IMR-90 (cell line): ENCODE measurements at regions not wholly inside any gene's neighbourhood (a gene's known extent, or its start where the extent isn't known, plus 50 kb on each side); places are given as distances from the start of the nearest gene placed in this dataset.

Experiments
- ATAC-seq: fragments of 200-7000 bp; cut with Tn5 transposase; 2 replicates; pipeline ENCODE4 v1.9.1; 2020; ENCODE audit warnings: low read depth, mild to moderate bottlenecking, moderate library complexity
- BruUV-seq: library from RNA; stranded (reverse); fragments of 400-500 nt; replicated peaks from 2 replicates; lab custom pipeline; 2021; lab: Mats Ljungman, UMichigan
- CTCF ChIA-PET: fragments of 300-600 bp; formaldehyde crosslinking; extraction: SDS; loops from one replicate; lab custom pipeline; 2021; ENCODE audit warnings: antibody characterized with exemption; lab: Yijun Ruan, JAX
- POLR2A ChIA-PET: fragments of 300-600 bp; sonication (Branson Sonifier 250); formaldehyde crosslinking; loops from one replicate; lab custom pipeline; 2022; ENCODE audit warnings: antibody characterized with exemption; ENCODE audit not compliant: unreplicated experiment; lab: Charles Lee
- DNase-seq: peaks from one replicate; pipeline ENCODE4 v3.0.0; 2013
- H2AFZ ChIP-seq: replicated peaks from 2 replicates; pipeline ENCODE3; 2013; ENCODE audit warnings: low read length, mild to moderate bottlenecking; ENCODE audit not compliant: poor library complexity
- H2AK5ac ChIP-seq: 2 replicates; pipeline ENCODE4 v1.6.1; 2013; ENCODE audit warnings: low read depth, low read length, inconsistent platforms
- H2AK9ac ChIP-seq: replicated peaks from 2 replicates; pipeline ENCODE3; 2013; ENCODE audit warnings: mild to moderate bottlenecking, low read depth, low read length, moderate library complexity; ENCODE audit not compliant: poor library complexity
- H2BK120ac ChIP-seq: 2 replicates; pipeline ENCODE4 v1.6.1; 2013; ENCODE audit warnings: low read depth, low read length, inconsistent platforms
- H2BK15ac ChIP-seq: 3 replicates; pipeline ENCODE4 v1.6.1; 2013; ENCODE audit warnings: low read depth, low read length, inconsistent platforms
- H2BK20ac ChIP-seq: 2 replicates; pipeline ENCODE4 v1.6.1; 2013; ENCODE audit warnings: low read depth, mild to moderate bottlenecking, inconsistent platforms, low read length, moderate library complexity
- H2BK5ac ChIP-seq: 2 replicates; pipeline ENCODE4 v1.6.1; 2013; ENCODE audit warnings: mild to moderate bottlenecking, low read depth, low read length, inconsistent platforms; ENCODE audit not compliant: poor library complexity, severe bottlenecking
- H3K14ac ChIP-seq: replicated peaks from 2 replicates; pipeline ENCODE4 v1.6.1; 2013; ENCODE audit warnings: low read depth, low read length, inconsistent platforms
- H3K18ac ChIP-seq: 2 replicates; pipeline ENCODE4 v1.6.1; 2013; ENCODE audit warnings: low read depth, low read length, control low read depth
- H3K23ac ChIP-seq: 2 replicates; pipeline ENCODE4 v1.6.1; 2013; ENCODE audit warnings: low read depth, low read length, inconsistent platforms
- H3K27ac ChIP-seq: 2 replicates; pipeline ENCODE4 v1.5.1; 2013; ENCODE audit warnings: mild to moderate bottlenecking, control low read depth, low read length; ENCODE audit not compliant: insufficient read depth
- H3K27me3 ChIP-seq: 2 replicates; pipeline ENCODE4 v1.6.1; 2013; ENCODE audit warnings: low read length; ENCODE audit not compliant: control insufficient read depth, insufficient read depth
- H3K36me3 ChIP-seq: 2 replicates; pipeline ENCODE4 v1.6.1; 2013; ENCODE audit warnings: low read length, mixed read lengths; ENCODE audit not compliant: control insufficient read depth, insufficient read depth
- H3K4ac ChIP-seq: 2 replicates; pipeline ENCODE4 v1.6.1; 2013; ENCODE audit warnings: low read depth, low read length, inconsistent platforms
- H3K4me1 ChIP-seq: 2 replicates; pipeline ENCODE4 v1.6.1; 2013; ENCODE audit warnings: low read length, mixed read lengths; ENCODE audit not compliant: control insufficient read depth, insufficient read depth
- H3K4me2 ChIP-seq: 2 replicates; pipeline ENCODE4 v1.6.1; 2013; ENCODE audit warnings: low read depth, mild to moderate bottlenecking, control low read depth, low read length, moderate library complexity
- H3K4me3 ChIP-seq: 2 replicates; pipeline ENCODE4 v1.5.1; 2013; ENCODE audit warnings: low read depth, mild to moderate bottlenecking, control low read depth, low read length, moderate library complexity; ENCODE audit not compliant: insufficient read depth
- H3K56ac ChIP-seq: 2 replicates; pipeline ENCODE4 v1.6.1; 2013; ENCODE audit warnings: low read length, inconsistent platforms; ENCODE audit not compliant: insufficient read depth; ENCODE audit errors: extremely low read depth
- H3K79me1 ChIP-seq, 2 experiments: 2 replicates each; pipeline ENCODE4 v1.6.1; 2013; ENCODE audit warnings: low read length in 2 of 2, inconsistent platforms in 1 of 2, low read depth in 1 of 2
- H3K9ac ChIP-seq: 2 replicates; pipeline ENCODE4 v1.6.1; 2013; ENCODE audit warnings: low read depth, low read length, control low read depth
- H3K9me1 ChIP-seq: 2 replicates; pipeline ENCODE4 v1.6.1; 2013; ENCODE audit warnings: low read length, inconsistent platforms; ENCODE audit not compliant: insufficient read depth
- H3K9me3 ChIP-seq: 2 replicates; pipeline ENCODE4 v1.6.1; 2013; ENCODE audit warnings: low read length; ENCODE audit not compliant: control insufficient read depth, insufficient read depth
- H4K20me1 ChIP-seq: 2 replicates; pipeline ENCODE4 v1.6.1; 2013; ENCODE audit warnings: low read length, inconsistent platforms; ENCODE audit not compliant: insufficient read depth
- H4K5ac ChIP-seq: 2 replicates; pipeline ENCODE4 v1.6.1; 2013; ENCODE audit warnings: mild to moderate bottlenecking, low read depth, low read length, control low read depth
- H4K8ac ChIP-seq, 2 experiments: 2 replicates each; pipeline ENCODE4 v1.6.1; 2013; ENCODE audit warnings: low read depth in 2 of 2, low read length in 2 of 2, control low read depth in 1 of 2, inconsistent platforms in 1 of 2
- H4K91ac ChIP-seq: 2 replicates; pipeline ENCODE4 v1.6.1; 2013; ENCODE audit warnings: low read depth, low read length, inconsistent platforms; ENCODE audit not compliant: insufficient read depth
- BHLHE40 ChIP-seq: fragments of 150-350 bp; IDR thresholded peaks from 2 replicates; pipeline ENCODE4 v1.6.1; 2016; ENCODE audit warnings: mild to moderate bottlenecking, low read depth, low read length
- CEBPB ChIP-seq: IDR thresholded peaks from 2 replicates; pipeline ENCODE4 v1.6.1; 2012; ENCODE audit warnings: low read depth, low read length, improper control_type of control experiment
- CHD1 ChIP-seq: IDR thresholded peaks from 2 replicates; pipeline ENCODE4 v1.6.1; 2012; ENCODE audit warnings: low read depth, low read length, improper control_type of control experiment
- CTCF ChIP-seq: conservative IDR thresholded peaks from 2 replicates; pipeline ENCODE4 v1.5.1; 2012; ENCODE audit warnings: mild to moderate bottlenecking, low read depth, low read length, improper control_type of control experiment
- ELK1 ChIP-seq: fragments of 150-350 bp; IDR thresholded peaks from 2 replicates; pipeline ENCODE4 v1.6.1; 2016; ENCODE audit warnings: low read depth, mild to moderate bottlenecking, low read length, moderate library complexity, borderline replicate concordance
- FOS ChIP-seq: fragments of 150-350 bp; IDR thresholded peaks from 2 replicates; pipeline ENCODE4 v1.6.1; 2016; ENCODE audit warnings: low read depth, low read length
- MAFK ChIP-seq: IDR thresholded peaks from 2 replicates; pipeline ENCODE4 v1.6.1; 2012; ENCODE audit warnings: low read depth, low read length, improper control_type of control experiment
- MAZ ChIP-seq: IDR thresholded peaks from 2 replicates; pipeline ENCODE4 v1.6.1; 2012; ENCODE audit warnings: low read depth, mild to moderate bottlenecking, low read length, improper control_type of control experiment, moderate library complexity, borderline replicate concordance
- MXI1 ChIP-seq: IDR thresholded peaks from 2 replicates; pipeline ENCODE4 v1.6.1; 2012; ENCODE audit warnings: low read depth, mild to moderate bottlenecking, low read length, moderate library complexity, borderline replicate concordance
- NFE2L2 ChIP-seq: fragments of 150-350 bp; IDR thresholded peaks from 2 replicates; pipeline ENCODE4 v1.6.1; 2016; ENCODE audit warnings: low read depth, mild to moderate bottlenecking, low read length
- POLR2A ChIP-seq: IDR thresholded peaks from 2 replicates; pipeline ENCODE4 v1.6.1; 2012; ENCODE audit warnings: mild to moderate bottlenecking, low read depth, low read length
- RAD21 ChIP-seq: IDR thresholded peaks from 2 replicates; pipeline ENCODE4 v1.6.1; 2012; ENCODE audit warnings: low read length, improper control_type of control experiment
- RCOR1 ChIP-seq: IDR thresholded peaks from 2 replicates; pipeline ENCODE4 v1.6.1; 2012; ENCODE audit warnings: mild to moderate bottlenecking, low read length, improper control_type of control experiment; ENCODE audit not compliant: insufficient replicate concordance
- RFX5 ChIP-seq: IDR thresholded peaks from 2 replicates; pipeline ENCODE4 v1.8.0; 2012; ENCODE audit warnings: low read depth, mild to moderate bottlenecking, low read length, moderate library complexity
- SMC3 ChIP-seq: fragments of 150-350 bp; IDR thresholded peaks from 2 replicates; pipeline ENCODE4 v1.6.1; 2016; ENCODE audit warnings: low read depth, mild to moderate bottlenecking, antibody characterized with exemption, low read length, moderate library complexity
- dilution Hi-C: fragments of 300-500 bp; cut with HindIII; formaldehyde crosslinking; loops from one replicate; pipeline ENCODE4 v1.14.3; 2018; ENCODE audit warnings: low sequenced_read_pairs; ENCODE audit not compliant: unreplicated experiment
- in situ Hi-C: fragments of 300-500 bp; cut with MboI; formaldehyde crosslinking; loops from 3 replicates; pipeline ENCODE4 v1.14.3; 2019; ENCODE audit warnings: low sequenced_read_pairs, inconsistent platforms, mixed read lengths
- intact Hi-C: fragments of 100-400 bp; cut with micrococcal nuclease; formaldehyde crosslinking; loops from 2 replicates; pipeline ENCODE4 v1.10.0; 2022
- TF ChIP-seq, protein P1 (sequence below): fragments of 150-350 bp; IDR thresholded peaks from 2 replicates; pipeline ENCODE4 v1.6.1; 2017; ENCODE audit warnings: mild to moderate bottlenecking, antibody characterized with exemption, low read length, low read depth

DNA sequence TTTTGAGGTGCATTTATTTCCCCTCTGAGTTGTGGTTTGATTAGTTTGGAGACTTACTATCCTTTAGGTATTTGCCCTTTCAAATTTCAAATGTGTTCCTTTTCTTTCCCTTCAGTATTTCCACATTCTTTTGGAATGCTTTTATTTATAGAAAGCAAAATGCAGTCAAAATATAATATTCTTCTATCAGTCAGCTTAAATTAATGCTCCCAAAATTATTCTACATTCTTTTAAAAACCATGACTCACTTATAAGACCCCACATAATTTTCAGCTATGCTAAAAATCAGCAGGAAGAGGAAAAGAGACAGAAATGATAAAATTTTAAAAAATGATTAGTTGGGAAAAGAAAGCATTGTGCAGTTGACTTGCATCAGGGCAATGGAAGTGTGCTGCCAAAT lies 180.0 kb upstream of the SMLR1 start:
- no peak overlapping the region for H3K23ac ChIP-seq
- H3K14ac ChIP-seq, result no peak overlapping the region
- TF ChIP-seq CHD1, result no peak
- TF ChIP-seq POLR2A, result no peak
- TF ChIP-seq MAFK, result no peak
- TF ChIP-seq RCOR1, result no peak
- TF ChIP-seq MXI1, result no peak
- TF ChIP-seq RFX5, result no peak
- TF ChIP-seq NFE2L2, result no peak
- TF ChIP-seq RAD21, result no peak
- TF ChIP-seq FOS, result no peak
- TF ChIP-seq MAZ, result no peak
- TF ChIP-seq CTCF, result no peak
- no peak for TF ChIP-seq ELK1
- TF ChIP-seq, protein P1, sequence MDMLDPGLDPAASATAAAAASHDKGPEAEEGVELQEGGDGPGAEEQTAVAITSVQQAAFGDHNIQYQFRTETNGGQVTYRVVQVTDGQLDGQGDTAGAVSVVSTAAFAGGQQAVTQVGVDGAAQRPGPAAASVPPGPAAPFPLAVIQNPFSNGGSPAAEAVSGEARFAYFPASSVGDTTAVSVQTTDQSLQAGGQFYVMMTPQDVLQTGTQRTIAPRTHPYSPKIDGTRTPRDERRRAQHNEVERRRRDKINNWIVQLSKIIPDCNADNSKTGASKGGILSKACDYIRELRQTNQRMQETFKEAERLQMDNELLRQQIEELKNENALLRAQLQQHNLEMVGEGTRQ, result no peak
- TF ChIP-seq SMC3, result no peak
- TF ChIP-seq BHLHE40, result no peak
- TF ChIP-seq CEBPB, result no peak
- no peaks in the 10 kb centered on the region for H3K9me1 ChIP-seq
- peaks cover 8% of the 10 kb centered on the region; the same call in 1 of the 2 replicates for H3K9me3 ChIP-seq
- POLR2A ChIA-PET, result no interaction called here
- H3K27me3 ChIP-seq, result no peaks in the 10 kb centered on the region
- no peaks in the 10 kb centered on the region; the same call in 1 of the 2 replicates for H3K4me1 ChIP-seq
- no peak overlapping the region for H3K18ac ChIP-seq
- no peaks in the 10 kb centered on the region for H4K20me1 ChIP-seq
- no TSS peak for BruUV-seq
- H2BK15ac ChIP-seq, result no peak overlapping the region
- H3K9ac ChIP-seq, result no peak overlapping the region
- dilution Hi-C loops, result no loop called here
- CTCF ChIA-PET, result no interaction called here
- no peak overlapping the region for H2BK120ac ChIP-seq
- ATAC-seq (no peak), DNase-seq (no peak)
- H3K79me1 ChIP-seq, result no peaks in the 10 kb centered on the region
- intact Hi-C loops, result no loop called here
- no peak overlapping the region for H3K4me2 ChIP-seq
- no peak overlapping the region for H2BK5ac ChIP-seq
- H4K91ac ChIP-seq, result no peak overlapping the region
- no peak overlapping the region for H3K27ac ChIP-seq
- H4K8ac ChIP-seq, result no peak overlapping the region
- H2BK20ac ChIP-seq, result no peak overlapping the region
- H2AFZ ChIP-seq, result no peak overlapping the region
- H3K4ac ChIP-seq, result no peak overlapping the region
- no peak overlapping the region for H2AK9ac ChIP-seq
- no peak overlapping the region for H3K56ac ChIP-seq
- no peak overlapping the region for H2AK5ac ChIP-seq
- H4K5ac ChIP-seq, result no peak overlapping the region
- no peaks in the 10 kb centered on the region for H3K36me3 ChIP-seq
- no peak overlapping the region for H3K4me3 ChIP-seq
- in situ Hi-C loops, result no loop called here
